Germinal center (tissue), 1 donor: ENCODE measurements at regions not wholly inside any gene's neighbourhood (a gene's known extent, or its start where the extent isn't known, plus 50 kb on each side); places are given as distances from the start of the nearest gene placed in this dataset.
A peak's percentile ranks its signal among the peaks of the same experiment; 100 is the strongest.

ENCODE experiments used
- DNase-seq: peaks from one replicate; pipeline ENCODE4 v3.0.0; 2012; ENCODE audit warnings: mixed read lengths, low spot score

GRCh38 chr3:14336749-14337598 lies 65.4 kb upstream of the SLC6A6 start:
- DNase-seq: no peak

- no peak for DNase-seq
These were observed 64.6 kb upstream of the SLC6A6 start for GRCh38 chr3:14337828-14338227.

- no peak for DNase-seq
These were observed 64.2 kb upstream of the SLC6A6 start for GRCh38 chr3:14338242-14338641.

- no peak for DNase-seq
These were observed 63.4 kb upstream of the SLC6A6 start for GRCh38 chr3:14338898-14339458.

GRCh38 chr3:14340960-14341708 lies 61.3 kb upstream of the SLC6A6 start:
- no peak for DNase-seq

GRCh38 chr3:14343338-14344112 lies 58.9 kb upstream of the SLC6A6 start:
- no peak for DNase-seq

GRCh38 chr3:14344351-14344750 lies 58.1 kb upstream of the SLC6A6 start:
- DNase-seq: no peak

- DNase-seq: no peak
These were observed 56.8 kb upstream of the SLC6A6 start for GRCh38 chr3:14345496-14346150.

- no peak for DNase-seq
These were observed 56.2 kb upstream of the SLC6A6 start for GRCh38 chr3:14346191-14346590.

- no peak for DNase-seq
These were observed 55.8 kb upstream of the SLC6A6 start for GRCh38 chr3:14346642-14347041.

- DNase-seq: no peak
These were observed 55.3 kb upstream of the SLC6A6 start for GRCh38 chr3:14347110-14347509.

- DNase-seq: no peak
These were observed 50.8 kb upstream of the SLC6A6 start for GRCh38 chr3:14351617-14352001.

- peak; percentile 69 for DNase-seq
These were observed 50.3 kb upstream of the SLC6A6 start for GRCh38 chr3:14352002-14352627.
